GM19238 (cell line): ENCODE measurements at regions not wholly inside any gene's neighbourhood (a gene's known extent, or its start where the extent isn't known, plus 50 kb on each side); places are given as distances from the start of the nearest gene placed in this dataset.
"Not testable (repeated sequence)": the region's sequence is repeated elsewhere in the genome, so short reads cannot be mapped to it uniquely, and the experiment has no call there.

Experiments
- DNase-seq: peaks from one replicate; pipeline ENCODE4 v3.0.0; 2011; ENCODE audit warnings: low spot score; ENCODE audit not compliant: insufficient read length

- no peak for DNase-seq
Observed at GRCh38 chr16:85435700-85436099, 177.4 kb upstream of the GSE1 start.

- no peak for DNase-seq
Observed at GRCh38 chr16:85436207-85436606, 176.9 kb upstream of the GSE1 start.

- no peak for DNase-seq
Observed at GRCh38 chr16:85436636-85437165, 176.4 kb upstream of the GSE1 start.

GRCh38 chr16:85437166-85438052 is 175.7 kb upstream of the GSE1 start:
- DNase-seq, result no peak

GRCh38 chr16:85438981-85439685 is 174.0 kb upstream of the GSE1 start:
- DNase-seq, result no peak

GRCh38 chr16:85440744-85441143 is 172.4 kb upstream of the GSE1 start:
- DNase-seq, result no peak

GRCh38 chr16:85441189-85441889 is 171.8 kb upstream of the GSE1 start:
- DNase-seq, result no peak

- DNase-seq, result no peak
Observed at GRCh38 chr16:85441890-85442670, 171.0 kb upstream of the GSE1 start.

GRCh38 chr16:85443116-85443515 is 170.0 kb upstream of the GSE1 start:
- no peak for DNase-seq

- no peak for DNase-seq
Observed at GRCh38 chr16:85443531-85443930, 169.6 kb upstream of the GSE1 start.

GRCh38 chr16:85445064-85445778 is 167.9 kb upstream of the GSE1 start:
- no peak for DNase-seq

- no peak for DNase-seq
Observed at GRCh38 chr16:85445779-85446222, 167.3 kb upstream of the GSE1 start.

GRCh38 chr16:85446951-85447692 is 166.0 kb upstream of the GSE1 start:
- peak; percentile 65 for DNase-seq

GRCh38 chr16:85447693-85448313 is 165.3 kb upstream of the GSE1 start:
- DNase-seq, result no peak

GRCh38 chr16:85448557-85449190 is 164.4 kb upstream of the GSE1 start:
- peak; percentile 36 for DNase-seq

GRCh38 chr16:85449191-85449884 is 163.8 kb upstream of the GSE1 start:
- no peak for DNase-seq

- DNase-seq, result no peak
Observed at GRCh38 chr16:85449885-85450245, 163.3 kb upstream of the GSE1 start.

- not testable (repeated sequence) for DNase-seq
Observed at GRCh38 chr16:85451142-85451541, 162.0 kb upstream of the GSE1 start.
